Posterior vena cava (tissue), 2 donors: ENCODE measurements at regions not wholly inside any gene's neighbourhood (a gene's known extent, or its start where the extent isn't known, plus 50 kb on each side); places are given as distances from the start of the nearest gene placed in this dataset.
"Not testable (repeated sequence)": the region's sequence is repeated elsewhere in the genome, so short reads cannot be mapped to it uniquely, and the experiment has no call there.

Experiments
- DNase-seq: peaks from one replicate; pipeline ENCODE4 v3.0.0-alpha.2; 2020; ENCODE audit warnings: low spot score
- intact Hi-C, 2 donors: fragments of 100-400 bp; cut with DNase I; formaldehyde crosslinking; loops; one replicate each; pipeline versions ENCODE4 v1.14.1 to v1.14.2; 2022 to 2023
- donor health status: DM: yes; HTN: yes; CAD: no.
- donor health status: DM: yes; HTN: yes; CAD: no.

DNA sequence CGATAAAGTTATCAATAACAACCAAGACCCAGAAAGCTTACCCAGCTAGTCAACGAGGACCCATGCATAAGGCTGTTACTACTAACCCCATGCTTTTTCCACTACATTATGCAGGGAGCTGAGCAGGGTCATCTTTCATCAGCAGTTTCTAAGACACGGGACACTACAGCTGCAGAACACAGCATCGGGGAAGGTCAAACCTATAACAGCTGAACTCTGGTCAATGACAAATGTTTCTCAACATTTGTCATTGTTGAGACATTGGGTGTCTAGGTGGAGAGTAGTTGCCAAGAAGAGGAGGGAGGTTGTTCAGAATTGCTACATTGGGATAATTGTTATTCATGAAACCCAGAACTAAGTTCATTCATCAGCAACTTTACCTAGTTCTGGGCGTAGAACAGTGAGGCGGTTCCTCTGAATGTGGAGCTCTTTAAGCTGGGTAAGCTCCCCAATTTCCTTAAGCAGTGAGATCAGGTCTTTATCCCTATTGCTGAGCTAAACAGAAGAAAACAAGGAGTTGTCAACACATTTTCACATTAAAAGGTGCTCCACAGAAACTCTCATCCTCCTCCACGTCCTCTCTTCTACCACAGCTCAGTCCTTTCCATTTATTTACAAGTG lies 105.6 kb downstream of the ZNF22 start:
- intact Hi-C loops: no loop called here
- no peak for DNase-seq

DNA sequence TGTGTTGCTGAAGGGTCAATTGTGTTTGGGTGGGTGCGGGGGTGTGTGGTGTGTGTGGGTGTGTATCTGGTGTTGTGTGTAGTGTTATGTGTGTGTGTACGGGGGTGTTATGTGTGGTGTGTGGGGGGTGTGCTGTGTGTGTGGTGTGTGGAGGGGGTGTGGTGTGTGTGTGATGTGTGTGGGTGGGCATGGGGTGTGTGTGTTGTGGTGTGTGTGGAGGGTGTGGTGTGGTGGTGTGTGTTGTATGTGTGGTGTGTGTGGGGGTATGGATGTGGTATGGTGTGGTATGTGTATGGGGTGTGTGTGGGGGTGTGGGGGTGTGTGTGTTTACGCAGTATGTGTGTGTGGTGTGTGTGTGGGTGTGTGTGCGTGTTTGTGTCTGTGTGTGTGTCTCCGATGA lies 110.8 kb downstream of the ZNF22 start:
- intact Hi-C loops: no loop called here
- no peak for DNase-seq

DNA sequence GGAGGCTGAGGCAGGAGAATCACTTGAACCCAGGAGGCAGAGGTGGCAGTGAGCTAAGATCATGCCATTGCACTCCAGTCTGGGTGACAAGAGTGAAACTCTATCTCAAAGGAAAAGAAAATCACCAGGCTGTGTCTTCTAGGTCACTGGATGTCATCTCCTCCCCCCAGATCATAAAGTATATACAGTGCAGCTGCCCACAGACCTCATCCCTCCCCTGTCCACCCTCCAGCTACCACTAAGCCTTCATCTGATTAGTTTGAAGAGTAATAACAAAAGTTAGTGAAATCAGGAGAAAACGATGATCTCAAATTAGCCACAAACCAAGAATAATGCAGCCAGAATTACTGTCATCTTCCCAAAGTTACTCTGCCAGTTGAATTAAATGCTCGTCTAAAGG lies 117.2 kb downstream of the ZNF22 start:
- DNase-seq, intact Hi-C loops: not testable (repeated sequence)

DNA sequence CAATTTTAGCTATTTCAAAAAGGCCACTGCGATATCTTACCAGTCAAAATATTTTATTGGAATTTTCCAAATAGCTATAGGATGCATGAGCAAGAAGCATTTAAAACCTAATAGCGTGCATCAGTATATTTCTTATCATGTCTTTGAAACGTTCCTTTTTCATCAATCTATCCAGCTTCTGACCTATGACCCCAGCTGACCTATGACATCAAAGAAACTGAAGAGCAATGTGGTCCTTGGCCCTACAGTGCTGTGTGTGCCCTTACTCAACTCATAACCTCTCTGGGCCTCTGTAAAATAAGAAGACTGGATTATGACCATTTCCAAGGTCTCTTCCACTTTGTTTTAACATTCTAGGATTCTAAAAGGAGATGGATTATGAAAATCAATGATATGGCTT lies 118.2 kb downstream of the ZNF22 start:
- intact Hi-C loops: no loop called here
- DNase-seq: no peak

DNA sequence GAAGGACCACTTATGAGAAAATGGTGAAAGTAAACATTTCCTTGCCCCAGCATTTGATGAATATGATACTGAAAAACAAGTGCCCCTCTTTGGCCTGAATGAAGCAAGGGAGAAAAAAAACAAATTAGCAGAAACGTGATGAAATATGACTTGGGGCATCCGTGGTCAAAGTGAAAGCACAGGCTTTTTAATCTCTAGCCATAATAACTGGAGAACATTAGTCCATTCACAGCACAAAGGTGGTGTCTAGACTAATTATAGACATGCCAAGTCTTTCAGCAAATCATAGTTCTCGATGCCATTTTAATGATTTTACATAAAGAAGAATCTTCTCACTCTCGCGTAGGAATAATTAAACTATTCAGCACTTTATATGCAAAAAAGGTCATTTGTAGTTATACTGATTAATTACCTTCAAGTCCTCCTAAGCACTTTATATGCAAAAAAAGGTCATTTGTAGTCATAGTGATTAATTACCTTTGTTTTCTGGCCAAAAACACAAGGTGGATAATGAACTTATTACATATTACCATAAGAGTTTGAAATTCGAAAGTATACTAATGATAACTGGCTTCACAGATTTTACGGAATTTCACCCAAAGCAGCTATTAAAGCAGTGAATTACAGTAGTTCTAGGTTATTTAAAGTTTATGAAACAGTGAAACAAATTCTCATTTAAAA lies 121.6 kb downstream of the ZNF22 start:
- intact Hi-C loops, DNase-seq: not testable (repeated sequence)

DNA sequence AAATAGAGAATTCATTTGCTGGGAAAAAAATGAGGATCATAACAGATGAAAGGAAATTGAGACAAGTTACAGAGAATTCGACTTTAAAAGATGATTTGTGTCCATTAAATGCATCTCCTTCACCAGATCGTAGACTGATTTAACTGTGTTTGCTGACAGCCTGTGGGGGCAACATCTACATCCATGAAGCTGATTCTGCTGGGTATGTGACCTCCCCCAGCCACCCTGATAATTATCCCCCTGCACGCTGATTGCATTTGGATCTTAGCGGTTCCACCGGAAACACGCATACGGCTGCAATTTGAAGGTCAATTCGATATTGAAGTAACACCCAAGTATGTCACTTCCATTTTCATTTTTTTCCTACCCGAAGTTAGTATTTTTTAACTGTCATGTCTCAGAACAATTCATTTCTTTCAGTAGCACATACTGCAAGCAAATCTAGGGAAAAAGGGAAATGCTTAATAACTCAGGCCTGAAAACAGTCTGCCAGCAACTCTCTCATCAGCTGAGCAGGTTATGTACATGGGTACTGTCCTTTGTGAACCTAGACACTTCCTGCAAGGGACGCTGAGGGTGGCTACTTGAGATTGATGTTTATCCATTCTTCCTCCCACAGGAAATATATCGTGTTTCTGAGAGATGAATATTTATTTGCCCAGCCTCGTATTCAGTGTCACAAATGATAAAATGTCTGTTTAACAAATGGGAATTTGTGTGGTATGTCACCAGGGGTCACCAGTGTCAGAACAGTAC lies 134.9 kb downstream of the ZNF22 start:
- intact Hi-C loops: no loop called here
- no peak for DNase-seq

DNA sequence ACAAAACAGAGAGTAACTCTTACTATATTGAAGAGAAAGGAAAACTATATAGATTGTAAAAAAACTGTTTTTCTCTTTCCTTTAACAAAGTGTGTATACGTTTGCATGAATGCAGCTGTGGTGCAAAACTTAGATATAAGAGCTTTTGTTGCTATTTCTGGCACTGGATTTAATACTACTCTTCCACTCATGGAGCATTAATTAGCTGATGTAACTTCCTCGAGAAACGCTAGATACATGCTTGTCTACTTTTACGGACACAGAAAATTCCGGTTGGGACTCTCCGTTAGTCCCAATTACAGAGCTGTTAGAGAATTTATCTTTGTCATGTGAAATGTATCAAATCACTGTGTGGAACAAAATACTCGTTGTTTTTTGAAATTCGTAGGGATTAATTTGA lies 135.5 kb downstream of the ZNF22 start:
- DNase-seq: no peak
- intact Hi-C loops: no loop called here

DNA sequence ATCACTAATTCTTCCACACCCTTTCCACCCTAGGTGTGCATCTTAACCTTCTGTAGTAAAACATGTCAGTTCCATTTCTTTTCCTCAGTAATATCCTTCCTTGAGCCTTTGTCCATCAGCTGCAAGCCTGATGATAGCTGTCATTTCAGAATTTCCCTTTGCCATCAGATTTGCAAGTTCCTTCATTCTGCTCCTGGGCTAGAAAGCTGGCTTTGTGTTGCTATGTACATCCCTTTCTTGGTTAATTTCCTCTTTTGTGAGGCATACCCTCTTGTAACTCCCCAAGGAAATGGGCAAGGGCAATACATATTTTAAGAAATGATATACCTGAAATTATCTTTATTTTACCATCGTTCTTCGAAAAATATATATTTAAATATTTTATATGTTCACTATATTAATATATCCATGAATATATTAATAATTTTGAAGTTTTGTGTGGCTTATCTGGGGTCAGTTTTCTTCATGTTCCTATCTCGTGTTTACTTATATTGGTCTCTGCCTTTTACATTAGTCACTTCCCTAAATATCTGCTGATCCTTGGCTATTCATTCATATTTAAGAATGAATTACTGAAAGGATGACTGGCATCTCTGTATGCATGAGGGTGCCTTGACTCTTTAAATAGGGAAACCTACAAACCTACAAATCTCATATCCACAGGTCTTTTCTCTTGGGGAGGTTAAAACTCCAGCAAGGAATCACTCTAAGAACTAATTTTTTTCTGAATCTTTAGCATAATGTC lies 143.8 kb downstream of the ZNF22 start:
- intact Hi-C loops: no loop called here
- no peak for DNase-seq

DNA sequence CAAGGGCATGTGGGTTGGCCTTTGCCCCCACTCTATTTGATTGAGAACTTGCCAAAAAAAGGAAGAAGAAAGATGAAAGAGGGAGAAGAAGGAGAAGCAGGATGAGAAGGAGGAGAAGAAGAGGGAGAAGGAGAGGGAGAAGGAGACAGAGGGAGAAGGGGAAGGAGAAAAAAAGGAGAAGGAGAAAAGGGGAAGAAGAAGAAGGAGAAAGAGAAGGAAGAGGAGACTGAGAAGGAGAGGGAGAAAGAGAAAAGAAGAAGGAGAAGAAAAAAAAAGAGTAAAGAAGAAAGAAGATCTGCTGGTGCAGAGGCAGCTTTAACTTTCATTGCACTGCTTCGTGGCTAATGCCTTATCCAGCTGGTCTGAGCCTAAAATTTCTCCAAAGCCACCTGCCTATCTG lies 144.4 kb downstream of the ZNF22 start:
- DNase-seq, intact Hi-C loops: not testable (repeated sequence)

DNA sequence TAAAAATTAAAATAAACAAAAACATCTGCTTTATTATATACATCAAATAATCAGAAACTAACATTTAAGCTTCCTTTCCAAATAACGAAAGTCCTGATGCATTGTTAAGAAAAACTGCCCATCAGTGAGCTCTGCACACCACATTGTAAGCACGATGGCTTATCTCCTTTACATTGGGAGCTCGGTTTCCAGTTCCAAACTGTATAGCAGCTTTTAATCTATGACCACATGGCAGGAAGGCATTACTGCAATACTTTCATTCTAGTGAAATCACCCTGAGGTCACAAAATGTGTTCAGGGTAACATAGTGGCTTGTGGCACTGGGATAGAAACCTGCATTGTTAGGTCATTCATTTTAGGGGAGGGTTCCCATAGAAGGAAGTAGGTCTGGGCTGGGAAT lies 146.3 kb downstream of the ZNF22 start:
- intact Hi-C loops: no loop called here
- DNase-seq: no peak

DNA sequence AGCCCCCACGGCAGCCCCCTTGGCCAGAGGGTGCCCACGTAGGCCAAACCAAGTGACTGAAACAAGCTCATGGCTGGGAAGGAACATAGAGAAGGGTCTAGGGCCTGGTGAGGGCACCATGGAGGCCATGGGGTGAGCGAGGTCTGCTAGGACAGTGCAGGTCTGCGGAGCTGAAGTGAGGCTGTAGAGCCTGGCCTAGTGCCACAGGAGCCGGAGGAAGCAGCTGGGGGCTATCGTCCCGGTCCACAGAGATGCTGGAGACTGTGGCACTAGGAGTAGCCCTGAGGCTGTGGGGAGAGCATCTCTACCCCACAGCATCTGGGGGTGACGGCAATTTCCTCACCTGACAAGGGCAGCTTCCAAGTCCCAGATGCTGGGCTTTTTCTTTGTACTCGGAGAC lies 150.3 kb downstream of the ZNF22 start:
- intact Hi-C loops: no loop called here
- DNase-seq: no peak

DNA sequence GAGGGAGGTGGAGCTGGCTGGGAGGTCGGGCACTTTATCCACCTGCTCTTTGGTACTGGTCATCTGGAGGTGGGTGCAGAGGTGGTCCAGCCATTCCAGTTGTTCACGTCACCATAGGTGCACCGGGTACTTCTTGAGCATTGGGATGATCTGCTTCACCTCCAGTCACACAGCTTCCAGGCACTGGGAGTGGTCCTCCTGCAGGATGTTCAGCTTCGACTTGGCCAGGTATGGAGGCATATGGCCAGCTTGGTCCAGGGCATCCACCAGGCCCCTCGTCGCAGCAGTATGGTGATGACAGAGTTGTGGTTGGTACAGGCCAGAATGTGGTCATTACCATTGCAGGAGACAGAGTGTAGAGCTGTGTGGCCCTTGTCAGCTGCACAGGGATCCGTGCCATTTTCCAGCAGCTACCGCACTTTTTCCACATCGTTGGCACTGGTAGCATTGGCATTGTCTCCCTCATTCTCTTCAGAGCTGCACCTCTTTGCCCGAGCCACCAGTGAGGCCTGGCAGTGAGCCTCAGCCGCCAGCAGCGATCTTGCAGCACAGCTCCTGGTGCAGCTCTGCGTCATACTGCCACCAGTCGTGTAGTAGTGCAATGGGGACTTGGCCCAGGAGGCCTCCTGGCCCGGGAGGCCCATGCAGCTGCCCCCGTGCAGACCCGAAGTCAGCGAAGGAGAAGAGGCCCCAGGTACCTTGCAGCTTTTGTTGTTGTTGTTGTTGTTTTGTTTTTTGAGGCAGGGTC lies 150.9 kb downstream of the ZNF22 start:
- DNase-seq: no peak
- intact Hi-C loops: no loop called here

DNA sequence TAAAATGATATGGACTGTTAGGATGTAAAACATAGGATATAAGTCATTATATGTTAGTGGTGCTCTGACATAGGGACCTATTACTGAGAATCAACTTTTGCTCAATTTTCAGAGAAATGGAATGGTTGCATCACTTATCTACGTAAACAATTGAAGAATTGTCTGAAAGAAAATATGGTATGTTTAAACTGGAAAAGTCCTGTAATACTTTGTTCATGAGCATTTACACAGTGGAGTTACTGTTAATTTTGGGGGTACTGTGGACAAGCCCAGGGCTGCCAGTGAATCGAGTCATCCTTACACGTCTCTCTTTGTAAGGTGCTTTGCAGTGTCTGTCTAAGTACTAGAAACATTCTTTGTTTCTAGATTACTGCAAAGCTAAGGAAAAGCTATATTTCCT lies 152.0 kb downstream of the ZNF22 start:
- intact Hi-C loops: no loop called here
- DNase-seq: no peak

DNA sequence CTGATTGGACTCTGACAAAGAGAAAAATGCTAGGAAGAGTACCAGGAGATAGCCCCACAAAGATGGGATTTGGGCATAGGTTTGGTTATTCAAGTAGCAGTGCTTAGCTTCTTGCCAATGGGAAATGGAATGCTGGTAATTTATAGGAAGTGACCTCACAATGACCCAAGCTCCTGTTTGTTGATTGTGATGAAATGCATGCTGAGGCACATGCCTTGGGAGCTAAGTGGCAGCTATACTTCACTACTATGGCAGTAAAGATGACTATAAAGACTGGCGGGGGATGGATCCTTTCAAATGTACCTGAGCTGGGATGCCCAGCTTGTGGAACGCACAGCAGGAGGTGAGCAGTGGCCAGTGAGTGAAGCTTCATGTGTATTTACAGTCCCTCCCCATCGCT lies 153.8 kb downstream of the ZNF22 start:
- intact Hi-C loops: no loop called here
- no peak for DNase-seq

DNA sequence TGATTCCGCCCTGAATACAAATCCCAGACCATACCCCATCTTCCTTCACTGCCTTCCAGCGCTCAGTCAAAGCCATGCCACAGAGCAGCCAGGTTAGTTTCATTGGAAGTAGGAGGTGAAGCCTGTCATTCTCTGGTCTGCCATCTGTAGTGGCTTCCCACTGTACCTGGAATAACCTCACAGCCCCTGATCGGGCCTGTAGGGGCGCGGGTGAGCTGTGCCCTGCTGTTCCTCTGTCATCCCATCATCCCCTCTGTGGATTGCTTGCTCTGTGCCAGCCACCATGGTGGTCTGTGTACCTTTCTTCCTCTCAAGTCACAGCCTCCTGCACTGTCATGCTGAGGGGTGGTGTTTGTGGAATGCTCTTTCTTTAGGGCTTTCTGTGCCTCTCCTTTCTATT lies 155.1 kb downstream of the ZNF22 start:
- DNase-seq: no peak
- intact Hi-C loops: no loop called here

DNA sequence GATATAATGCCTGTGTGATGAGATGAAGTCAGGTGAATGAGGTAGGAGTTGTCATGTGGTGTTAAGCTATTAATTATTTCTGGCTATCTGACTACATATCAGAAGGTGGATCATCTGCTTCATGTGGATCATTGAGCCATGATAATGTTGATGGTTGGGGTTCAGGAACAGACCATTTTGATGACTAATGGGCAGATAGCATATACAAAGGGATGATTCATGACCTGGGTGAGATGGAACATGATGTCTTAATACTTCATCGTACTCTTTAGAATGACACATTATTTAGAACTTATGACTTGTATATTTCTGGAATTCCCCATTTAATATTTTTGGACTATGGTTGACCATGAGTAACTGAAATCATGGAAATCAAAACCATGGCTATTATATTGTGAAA lies 155.1 kb downstream of the OR13A1 start:
- DNase-seq: no peak
- intact Hi-C loops: no loop called here

DNA sequence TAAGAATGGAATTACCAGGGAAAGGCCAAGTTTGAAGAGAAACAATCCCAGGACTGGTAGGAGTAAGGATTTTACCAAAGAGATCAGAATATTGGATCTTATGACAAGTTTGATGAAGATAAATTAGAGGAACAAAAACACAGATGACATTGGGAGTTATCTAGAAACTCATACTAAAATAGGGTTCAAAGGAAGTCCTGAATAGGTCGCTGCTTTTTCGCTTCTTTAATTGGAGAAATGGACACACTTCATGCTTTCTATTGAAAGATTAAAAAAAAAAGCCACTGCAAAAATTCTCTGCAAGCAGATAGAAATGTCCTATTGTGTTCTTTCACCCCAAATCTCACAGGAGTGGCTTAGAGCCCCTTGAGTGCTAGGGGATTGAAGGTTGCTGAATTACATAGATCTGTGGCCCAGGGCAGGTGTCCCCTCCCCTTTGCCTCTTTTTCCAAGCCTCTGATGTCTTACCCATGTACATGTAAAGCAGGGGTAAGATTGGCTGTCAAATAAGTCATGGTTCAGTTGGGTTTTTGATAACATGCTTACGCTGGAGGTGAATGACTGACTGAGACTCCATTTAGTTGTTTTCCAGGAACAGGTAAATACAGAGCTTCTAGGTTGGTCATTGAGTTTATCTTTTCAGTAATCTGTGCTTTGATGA lies 152.0 kb downstream of the OR13A1 start:
- no peak for DNase-seq
- intact Hi-C loops: no loop called here

DNA sequence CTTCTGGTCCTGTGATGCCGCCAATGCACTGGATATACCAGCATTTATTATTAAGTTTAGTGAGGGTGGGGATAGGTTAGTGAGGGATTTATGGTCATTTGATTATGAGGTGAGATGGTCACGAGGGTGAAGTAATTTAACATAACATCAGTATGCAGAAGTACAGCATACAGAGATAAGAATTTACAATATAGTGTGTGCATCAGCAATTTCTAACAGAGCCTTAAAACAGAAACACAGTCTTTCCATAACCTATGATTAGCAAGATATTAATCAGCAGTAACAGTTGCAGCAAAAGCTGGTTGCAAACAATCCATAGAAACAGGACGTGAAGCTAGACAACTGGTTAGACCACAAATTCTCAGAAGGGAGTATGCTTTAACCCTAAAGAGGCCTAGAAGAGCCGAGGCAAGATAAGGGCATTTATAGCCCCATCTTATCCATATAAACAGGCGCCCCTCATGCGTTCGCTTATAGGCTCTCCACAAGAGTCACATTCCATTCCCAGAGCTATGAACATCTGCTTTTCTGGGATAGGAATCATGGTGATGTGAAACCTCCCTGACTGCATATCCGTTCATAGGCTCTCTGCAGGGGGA lies 139.8 kb downstream of the OR13A1 start:
- intact Hi-C loops, DNase-seq: not testable (repeated sequence)

DNA sequence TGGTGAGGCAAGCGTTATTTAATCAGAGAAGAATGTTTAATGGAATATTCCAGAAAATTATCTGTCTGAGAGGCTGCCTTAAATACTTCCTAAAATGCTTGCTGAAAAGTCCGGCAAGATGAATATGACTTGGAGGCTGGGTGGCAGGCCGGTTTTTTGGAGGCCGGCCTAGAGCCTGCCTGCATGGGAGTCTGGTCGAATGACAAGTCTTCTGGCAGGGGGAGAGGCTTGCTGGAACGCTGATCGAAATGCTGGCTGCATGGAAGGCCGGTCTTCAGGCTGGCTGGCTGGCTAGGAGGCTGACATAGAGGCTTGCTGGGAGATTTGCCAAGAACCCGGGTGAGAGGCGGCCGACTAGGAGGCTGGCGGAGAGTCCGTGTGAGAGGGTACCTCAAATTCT lies 135.7 kb downstream of the OR13A1 start:
- DNase-seq: peak; percentile 85
- intact Hi-C loops: no loop called here
